ENCODE measurements at regions not wholly inside any gene's neighbourhood (a gene's known extent, or its start where the extent isn't known, plus 50 kb on each side); places are given as distances from the start of the nearest gene placed in this dataset.

DNA sequence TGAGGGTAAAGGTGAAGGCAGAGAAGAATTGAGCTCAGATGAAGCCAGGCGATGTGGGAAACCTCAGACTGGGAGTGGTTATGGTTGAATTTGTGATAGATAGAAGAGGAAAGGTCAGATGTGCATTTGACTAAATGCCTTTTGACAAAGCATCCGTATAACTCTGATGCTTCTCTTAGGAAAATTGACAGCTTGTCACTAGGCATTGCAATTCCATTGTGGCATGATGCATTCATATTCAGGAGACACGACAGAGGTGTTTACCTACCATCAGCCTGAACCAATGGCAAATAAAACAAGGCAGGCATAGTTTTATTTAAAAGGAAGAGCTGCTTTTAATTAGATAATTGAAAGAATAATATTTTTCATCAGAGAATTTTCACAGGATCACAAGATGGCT is 325.1 kb upstream of the IGFBP7 start:
- Histone ChIP-seq H3K4me2 (ENCODE audit: insufficient read depth, low read length) (no peak overlapping the region), H3K9ac (replicated peaks; ENCODE audit: extremely low read depth, insufficient read depth, low read length) (no peak overlapping the region), H3K4me3 (replicated peaks in 1 of 3; ENCODE audit: insufficient read depth in 1 of 3, low read depth in 1 of 3, low read length in 3 of 3) (no peak overlapping the region), H3K79me2 (ENCODE audit: control insufficient read depth, insufficient read depth, low read length) (no peaks in the 10 kb centered on the region), H4K20me1 (replicated peaks; ENCODE audit: control insufficient read depth, extremely low read depth, insufficient read depth, low read length) (no peaks in the 10 kb centered on the region), H3K9me1 (replicated peaks; ENCODE audit: control insufficient read depth, extremely low read depth, insufficient read depth, low read length) (no peaks in the 10 kb centered on the region), H2AFZ (ENCODE audit: low read depth, low read length) (no peak overlapping the region), H3K9me3 (replicated peaks; ENCODE audit: control insufficient read depth, insufficient read depth, low read length) (no peaks in the 10 kb centered on the region), H3K27me3 (ENCODE audit: control insufficient read depth in 2 of 2, insufficient read depth in 2 of 2, low read length in 2 of 2) (no peaks in the 10 kb centered on the region), H3K4me1 (ENCODE audit: control insufficient read depth, extremely low read depth, insufficient read depth, low read length) (no peaks in the 10 kb centered on the region), H3K36me3 (ENCODE audit: control insufficient read depth in 2 of 2, extremely low read depth in 1 of 2, insufficient read depth in 2 of 2, low read length in 2 of 2) (no peaks in the 10 kb centered on the region), H3K27ac (ENCODE audit: insufficient read depth, low read depth, low read length) (no peak overlapping the region)
- intact Hi-C loops (cut with micrococcal nuclease), result no loop called here
- CTCF ChIA-PET, result interaction anchor here (1.4 to 1.8 kb wide), 2 partner anchors 8 to 272 kb away, joined by 3 to 12 read pairs; no protein-coding TSS in a partner anchor
- FAIRE-seq, result no peak
- TF ChIP-seq POLR2A (IDR thresholded peaks at IDR 0.05; ENCODE audit: low read depth, low read length) (no peak), FOS (IDR thresholded peaks at IDR 0.05; ENCODE audit: borderline replicate concordance, insufficient read depth, low read length) (no peak), EZH2 (IDR thresholded peaks at IDR 0.05; ENCODE audit: borderline replicate concordance, low read depth, low read length, severe bottlenecking) (no peak), GATA2 (IDR thresholded peaks at IDR 0.05; ENCODE audit: insufficient read depth, insufficient read length, low read depth, low read length) (no peak), POLR2AphosphoS5 (IDR thresholded peaks at IDR 0.05; ENCODE audit: insufficient read depth, low read depth, low read length) (no peak), MYC (IDR thresholded peaks at IDR 0.05; ENCODE audit: low read depth, low read length) (no peak), MAX (IDR thresholded peaks at IDR 0.05; ENCODE audit: insufficient read depth, insufficient read length) (no peak), JUN (IDR thresholded peaks at IDR 0.05; ENCODE audit: borderline replicate concordance, insufficient read depth, insufficient read length, low read depth) (no peak)
- TF ChIP-seq, protein P1, sequence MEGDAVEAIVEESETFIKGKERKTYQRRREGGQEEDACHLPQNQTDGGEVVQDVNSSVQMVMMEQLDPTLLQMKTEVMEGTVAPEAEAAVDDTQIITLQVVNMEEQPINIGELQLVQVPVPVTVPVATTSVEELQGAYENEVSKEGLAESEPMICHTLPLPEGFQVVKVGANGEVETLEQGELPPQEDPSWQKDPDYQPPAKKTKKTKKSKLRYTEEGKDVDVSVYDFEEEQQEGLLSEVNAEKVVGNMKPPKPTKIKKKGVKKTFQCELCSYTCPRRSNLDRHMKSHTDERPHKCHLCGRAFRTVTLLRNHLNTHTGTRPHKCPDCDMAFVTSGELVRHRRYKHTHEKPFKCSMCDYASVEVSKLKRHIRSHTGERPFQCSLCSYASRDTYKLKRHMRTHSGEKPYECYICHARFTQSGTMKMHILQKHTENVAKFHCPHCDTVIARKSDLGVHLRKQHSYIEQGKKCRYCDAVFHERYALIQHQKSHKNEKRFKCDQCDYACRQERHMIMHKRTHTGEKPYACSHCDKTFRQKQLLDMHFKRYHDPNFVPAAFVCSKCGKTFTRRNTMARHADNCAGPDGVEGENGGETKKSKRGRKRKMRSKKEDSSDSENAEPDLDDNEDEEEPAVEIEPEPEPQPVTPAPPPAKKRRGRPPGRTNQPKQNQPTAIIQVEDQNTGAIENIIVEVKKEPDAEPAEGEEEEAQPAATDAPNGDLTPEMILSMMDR (IDR thresholded peaks at IDR 0.05; ENCODE audit: extremely low read depth in 1 of 2, insufficient read depth in 1 of 2, low read depth in 1 of 2, low read length in 2 of 2), result no peak
- dilution Hi-C loops (cut with MboI; ENCODE audit: extremely low pct_ligation_motif_present, low sequenced_read_pairs), result no loop called here
- no peak for DNase-seq (ENCODE audit: low read depth, low spot score)
- no TSS peak for BruUV-seq (replicated peaks)
- POLR2A ChIA-PET, result no interaction called here

Measured in endothelial cell of umbilical vein (primary cell).